BJ (cell line): ENCODE measurements at regions not wholly inside any gene's neighbourhood (a gene's known extent, or its start where the extent isn't known, plus 50 kb on each side); places are given as distances from the start of the nearest gene placed in this dataset.

ENCODE experiments used
- CTCF ChIA-PET: fragments of 350-600 bp; formaldehyde crosslinking; extraction: SDS; loops from one replicate; lab custom pipeline; 2021; ENCODE audit warnings: antibody characterized with exemption, inconsistent platforms; lab: Yijun Ruan, JAX
- POLR2A ChIA-PET: fragments of 300-600 bp; sonication (Branson Sonifier 250); formaldehyde crosslinking; extraction: SDS; loops from one replicate; lab custom pipeline; 2021; ENCODE audit warnings: antibody characterized with exemption; lab: Charles Lee
- DNase-seq: peaks from one replicate; pipeline ENCODE4 v3.0.0-alpha.2; 2011; ENCODE audit warnings: low read depth
- H3K27me3 ChIP-seq: 2 replicates; pipeline ENCODE4 v1.6.0; 2011; ENCODE audit warnings: low read length; ENCODE audit not compliant: control insufficient read depth, insufficient read depth
- H3K36me3 ChIP-seq: 2 replicates; pipeline ENCODE4 v1.5.1; 2011; ENCODE audit warnings: low read length; ENCODE audit not compliant: control insufficient read depth, insufficient read depth
- H3K4me3 ChIP-seq: 2 replicates; pipeline ENCODE4 v1.5.1; 2011; ENCODE audit warnings: low read depth, mild to moderate bottlenecking, control low read depth, low read length
- TF ChIP-seq, protein P1 (sequence below): IDR thresholded peaks from 2 replicates; pipeline ENCODE4 v1.5.1; 2011; ENCODE audit warnings: low read depth, mild to moderate bottlenecking, control low read depth, inconsistent platforms, low read length, moderate library complexity; ENCODE audit not compliant: insufficient read depth

DNA sequence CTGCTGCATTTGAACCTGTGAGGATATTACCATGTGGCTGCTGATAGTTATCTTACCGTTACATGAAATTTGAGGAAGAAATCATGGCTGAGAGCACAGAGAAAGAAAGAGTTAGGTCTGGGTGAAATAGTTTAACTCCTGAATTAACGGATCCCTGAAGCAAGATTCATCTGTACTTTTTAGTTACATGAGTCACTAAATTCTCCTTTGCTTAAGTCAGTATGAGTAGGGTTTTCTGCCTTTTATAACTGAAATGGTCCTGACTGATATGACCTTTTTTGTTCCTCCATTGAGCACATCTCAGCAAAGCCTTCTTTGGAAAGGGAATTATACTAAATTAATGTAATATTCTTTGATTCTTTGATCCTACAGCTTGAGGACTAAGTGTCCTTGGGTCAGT, 333.3 kb upstream of the ZFP64 start:
- Histone ChIP-seq H3K27me3 (no peaks in the 10 kb centered on the region), H3K36me3 (no peaks in the 10 kb centered on the region), H3K4me3 (no peak overlapping the region)
- POLR2A ChIA-PET: no interaction called here
- CTCF ChIA-PET: no interaction called here
- DNase-seq: no peak
- TF ChIP-seq, protein P1, sequence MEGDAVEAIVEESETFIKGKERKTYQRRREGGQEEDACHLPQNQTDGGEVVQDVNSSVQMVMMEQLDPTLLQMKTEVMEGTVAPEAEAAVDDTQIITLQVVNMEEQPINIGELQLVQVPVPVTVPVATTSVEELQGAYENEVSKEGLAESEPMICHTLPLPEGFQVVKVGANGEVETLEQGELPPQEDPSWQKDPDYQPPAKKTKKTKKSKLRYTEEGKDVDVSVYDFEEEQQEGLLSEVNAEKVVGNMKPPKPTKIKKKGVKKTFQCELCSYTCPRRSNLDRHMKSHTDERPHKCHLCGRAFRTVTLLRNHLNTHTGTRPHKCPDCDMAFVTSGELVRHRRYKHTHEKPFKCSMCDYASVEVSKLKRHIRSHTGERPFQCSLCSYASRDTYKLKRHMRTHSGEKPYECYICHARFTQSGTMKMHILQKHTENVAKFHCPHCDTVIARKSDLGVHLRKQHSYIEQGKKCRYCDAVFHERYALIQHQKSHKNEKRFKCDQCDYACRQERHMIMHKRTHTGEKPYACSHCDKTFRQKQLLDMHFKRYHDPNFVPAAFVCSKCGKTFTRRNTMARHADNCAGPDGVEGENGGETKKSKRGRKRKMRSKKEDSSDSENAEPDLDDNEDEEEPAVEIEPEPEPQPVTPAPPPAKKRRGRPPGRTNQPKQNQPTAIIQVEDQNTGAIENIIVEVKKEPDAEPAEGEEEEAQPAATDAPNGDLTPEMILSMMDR: no peak

DNA sequence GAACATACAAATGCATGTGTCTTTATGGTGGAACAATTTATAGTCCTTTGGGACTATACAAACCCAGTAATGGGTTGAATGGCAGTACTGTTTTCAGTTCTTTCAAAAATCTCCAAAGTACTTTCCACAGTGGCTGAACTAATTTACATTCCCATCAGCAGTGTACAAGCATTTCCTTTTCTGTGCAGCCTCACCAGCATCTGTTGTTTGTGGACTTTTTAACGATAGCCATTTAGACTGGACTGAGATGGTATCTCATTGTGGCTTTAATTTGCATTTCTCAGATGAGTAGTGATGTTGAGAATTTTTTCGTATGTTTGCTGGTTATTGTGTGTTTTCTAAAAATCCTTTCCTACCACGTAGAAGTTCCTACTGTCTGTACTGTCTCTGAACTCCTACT, 327.2 kb upstream of the ZFP64 start:
- Histone ChIP-seq H3K4me3 (no peak overlapping the region), H3K36me3 (no peaks in the 10 kb centered on the region), H3K27me3 (no peaks in the 10 kb centered on the region)
- POLR2A ChIA-PET: no interaction called here
- TF ChIP-seq, protein P1: no peak
- peak; percentile 11 for DNase-seq
- CTCF ChIA-PET: no interaction called here

DNA sequence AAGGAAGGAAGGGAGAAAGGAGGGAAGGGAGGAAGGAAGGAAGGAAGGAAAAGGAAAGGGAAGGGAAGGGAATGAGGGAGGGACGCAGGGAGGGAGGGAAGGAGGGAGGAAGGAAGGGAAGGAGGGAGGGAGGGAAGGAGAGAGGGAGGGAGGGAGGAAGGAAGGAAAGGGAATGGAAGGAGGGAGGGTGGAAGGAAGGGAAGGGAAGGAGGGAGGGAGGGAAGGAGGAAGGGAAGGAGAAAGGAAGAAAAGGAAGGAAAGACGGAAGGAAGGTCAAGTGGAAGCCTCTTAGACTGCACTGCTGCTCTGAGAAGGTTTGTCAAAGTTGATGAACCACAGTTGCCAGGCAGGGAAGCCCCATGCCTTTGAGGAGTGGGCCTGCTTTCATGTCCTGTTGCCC, 324.3 kb upstream of the ZFP64 start:
- TF ChIP-seq, protein P1: no peak
- CTCF ChIA-PET: interaction anchor here (0.9 kb wide), 1 partner anchor 17 kb away, joined by 4 read pairs; no protein-coding TSS in a partner anchor
- POLR2A ChIA-PET: no interaction called here
- no peak for DNase-seq
- Histone ChIP-seq H3K36me3 (no peaks in the 10 kb centered on the region), H3K27me3 (no peaks in the 10 kb centered on the region), H3K4me3 (no peak overlapping the region)

DNA sequence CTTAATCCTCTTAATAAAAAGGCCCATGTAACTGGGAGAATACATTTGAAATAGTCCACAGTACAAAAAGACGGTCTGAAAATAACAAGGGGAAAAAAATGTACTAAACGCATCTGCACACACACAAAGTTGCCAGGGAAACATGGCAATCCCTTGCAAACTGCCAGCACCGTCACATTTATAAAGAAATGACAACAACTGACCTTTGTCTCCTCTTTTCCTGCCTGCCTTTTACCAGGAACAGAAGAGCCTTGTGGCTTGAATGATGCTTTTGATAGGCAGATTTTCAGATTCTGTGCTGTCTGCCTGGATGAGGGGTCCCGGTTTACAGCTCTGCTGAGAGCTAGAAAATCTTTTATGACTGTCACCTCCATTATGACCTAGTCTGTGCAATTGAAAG, 308.6 kb upstream of the ZFP64 start:
- TF ChIP-seq, protein P1: no peak
- Histone ChIP-seq H3K27me3 (no peaks in the 10 kb centered on the region), H3K36me3 (no peaks in the 10 kb centered on the region), H3K4me3 (no peak overlapping the region)
- POLR2A ChIA-PET: no interaction called here
- no peak for DNase-seq
- CTCF ChIA-PET: no interaction called here

DNA sequence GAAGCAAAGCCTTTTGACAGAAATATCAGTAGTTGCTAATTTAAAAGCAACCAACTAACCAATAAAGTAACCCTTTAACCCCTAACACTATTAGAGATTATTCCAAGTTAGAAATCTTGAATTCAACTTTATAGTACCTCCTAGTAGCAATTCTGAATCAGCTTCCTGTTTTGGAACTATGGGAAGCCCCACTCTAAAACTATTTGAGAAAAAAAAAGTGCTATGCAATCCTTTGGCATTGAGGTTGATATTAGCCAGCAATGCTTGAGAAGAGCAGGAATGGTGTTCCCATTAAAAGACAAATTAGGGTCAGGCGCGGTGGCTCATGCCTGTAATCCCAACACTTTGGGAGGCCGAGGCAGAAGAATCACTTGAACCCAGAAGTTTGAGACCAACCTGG, 306.2 kb upstream of the ZFP64 start:
- TF ChIP-seq, protein P1: no peak
- Histone ChIP-seq H3K36me3 (no peaks in the 10 kb centered on the region), H3K4me3 (no peak overlapping the region), H3K27me3 (no peaks in the 10 kb centered on the region)
- POLR2A ChIA-PET: interaction anchor here (0.6 kb wide), 1 partner anchor 13 kb away, joined by 3 read pairs; no protein-coding TSS in a partner anchor
- peak; percentile 11 for DNase-seq
- CTCF ChIA-PET: no interaction called here
